Naive thymus-derived CD4-positive, alpha-beta T cell (primary cell): ENCODE measurements at regions not wholly inside any gene's neighbourhood (a gene's known extent, or its start where the extent isn't known, plus 50 kb on each side); places are given as distances from the start of the nearest gene placed in this dataset.
A peak's percentile ranks its signal among the peaks of the same experiment; 100 is the strongest.

ENCODE experiments used
- ATAC-seq: fragments of 150-1000 bp; cut with Tn5 transposase; 2 replicates; pipeline ENCODE4 v1.10.0; 2021; ENCODE audit warnings: mild to moderate bottlenecking, moderate library complexity
- CTCF ChIA-PET: fragments of 350-600 bp; sonication (Branson Sonifier 250); formaldehyde crosslinking; loops from one replicate; lab custom pipeline; 2021; ENCODE audit warnings: antibody characterized with exemption; lab: Charles Lee
- POLR2A ChIA-PET: fragments of 350-600 bp; sonication (Branson Sonifier 250); formaldehyde crosslinking; loops from one replicate; lab custom pipeline; 2021; ENCODE audit warnings: antibody characterized with exemption, inconsistent platforms; lab: Charles Lee
- DNase-seq, 9 donors: peaks; one replicate each; pipeline versions ENCODE4 v3.0.0 to v3.0.0-alpha.2; 2020 to 2022; ENCODE audit warnings: mixed read lengths in 1 of 9
- H3K27ac ChIP-seq: one replicate; pipeline ENCODE4 v1.7.0; 2013; ENCODE audit warnings: mild to moderate bottlenecking, low read depth, low read length, moderate library complexity
- H3K27me3 ChIP-seq, 2 donors: one replicate each; pipeline ENCODE4 v1.7.0; 2013; ENCODE audit warnings: low read length in 2 of 2, mild to moderate bottlenecking in 2 of 2, moderate library complexity in 2 of 2; ENCODE audit not compliant: control insufficient read depth in 2 of 2, insufficient read depth in 2 of 2
- H3K36me3 ChIP-seq, 3 experiments: 1 replicate in 2 of 3; 2 replicates in 1 of 3; pipeline ENCODE4 v1.7.0; 2013; ENCODE audit warnings: low read length in 3 of 3, mild to moderate bottlenecking in 3 of 3, moderate library complexity in 1 of 3; ENCODE audit not compliant: insufficient read depth in 3 of 3, control insufficient read depth in 2 of 3
- H3K4me1 ChIP-seq, 2 donors: one replicate each; pipeline ENCODE4 v1.7.0; 2013; ENCODE audit warnings: low read length in 2 of 2, mild to moderate bottlenecking in 2 of 2, moderate library complexity in 1 of 2; ENCODE audit not compliant: control insufficient read depth in 2 of 2, insufficient read depth in 2 of 2
- H3K4me3 ChIP-seq: 2 replicates; pipeline ENCODE4 v1.7.0; 2013; ENCODE audit warnings: mild to moderate bottlenecking, low read length
- H3K9me3 ChIP-seq, 3 experiments: 1 replicate in 2 of 3; 2 replicates in 1 of 3; pipeline ENCODE4 v1.7.0; 2013; ENCODE audit warnings: low read length in 3 of 3; ENCODE audit not compliant: control insufficient read depth in 2 of 3
- H3K27ac Mint-ChIP-seq, 9 donors: one replicate each; pipeline ENCODE4 v1.8.0; 2020 to 2022; ENCODE audit warnings: mixed read lengths in 9 of 9, mild to moderate bottlenecking in 8 of 9, moderate library complexity in 5 of 9, inconsistent platforms in 2 of 9
- H3K27me3 Mint-ChIP-seq, 5 donors: one replicate each; pipeline ENCODE4 v1.8.0; 2021 to 2022; ENCODE audit warnings: mixed read lengths in 5 of 5, mild to moderate bottlenecking in 1 of 5
- H3K36me3 Mint-ChIP-seq, 5 donors: one replicate each; pipeline ENCODE4 v1.8.0; 2020 to 2022; ENCODE audit warnings: mixed read lengths in 5 of 5, mild to moderate bottlenecking in 3 of 5, inconsistent platforms in 1 of 5
- H3K4me1 Mint-ChIP-seq, 7 donors: one replicate each; pipeline ENCODE4 v1.8.0; 2020 to 2022; ENCODE audit warnings: mixed read lengths in 7 of 7, mild to moderate bottlenecking in 3 of 7, inconsistent platforms in 1 of 7
- H3K4me3 Mint-ChIP-seq, 10 donors: one replicate each; pipeline ENCODE4 v1.8.0; 2020 to 2022; ENCODE audit warnings: mild to moderate bottlenecking in 10 of 10, mixed read lengths in 10 of 10, moderate library complexity in 6 of 10, inconsistent platforms in 2 of 10
- H3K9me3 Mint-ChIP-seq, 11 donors: one replicate each; pipeline ENCODE4 v1.8.0; 2020 to 2022; ENCODE audit warnings: mixed read lengths in 11 of 11, mild to moderate bottlenecking in 4 of 11, inconsistent platforms in 1 of 11, moderate library complexity in 1 of 11
- intact Hi-C, 2 donors: fragments of 100-400 bp; cut with micrococcal nuclease; formaldehyde crosslinking; loops; one replicate each; pipeline ENCODE4 v1.15.1; 2023

DNA sequence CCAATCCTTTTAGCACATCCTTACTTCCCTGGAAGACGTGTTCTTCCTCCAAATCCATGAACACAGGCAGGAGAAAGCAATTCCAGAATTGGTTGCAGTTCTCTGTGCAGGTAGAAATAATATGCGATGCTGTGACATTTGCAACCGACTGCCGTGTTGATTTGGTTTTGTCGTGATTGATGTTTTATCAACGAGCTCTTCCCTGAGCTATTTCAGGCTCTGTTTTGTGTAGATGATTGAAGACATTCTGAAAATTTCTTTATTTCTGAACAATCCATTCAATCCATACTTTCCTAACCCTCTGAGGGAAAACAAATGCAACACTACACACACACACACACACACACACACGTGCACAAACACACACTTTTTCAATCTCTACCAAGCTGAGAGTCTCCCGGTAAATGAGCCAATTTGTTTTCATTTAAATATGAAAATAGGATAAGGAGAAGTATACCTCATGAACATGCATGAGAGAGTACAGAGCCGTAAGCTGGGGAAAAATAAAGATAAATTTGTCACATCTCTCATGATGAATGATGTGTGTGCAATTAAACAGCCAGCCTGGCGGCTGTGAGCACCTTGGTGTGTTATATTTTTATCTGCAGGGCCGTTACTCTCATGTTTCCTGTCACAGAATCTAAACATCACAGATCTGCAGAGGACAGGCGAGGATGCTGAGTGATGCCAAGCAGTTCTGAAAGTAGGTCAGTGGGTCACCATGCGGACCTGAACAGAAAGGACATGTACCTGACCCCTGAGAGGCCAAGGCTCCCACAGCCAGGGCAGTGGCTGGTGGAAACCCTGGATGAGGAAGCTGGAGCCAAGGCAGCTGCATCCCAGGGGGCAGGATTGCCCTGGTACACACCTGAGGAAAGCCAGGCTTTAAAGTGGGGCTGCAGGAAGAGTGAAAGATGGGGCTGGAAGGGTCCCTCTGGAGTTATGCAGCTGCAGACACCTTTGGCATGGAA is 64.8 kb downstream of the PDCL3 start:
- no peaks in the 10 kb centered on the region for H3K27me3 ChIP-seq
- H3K9me3 ChIP-seq: no peaks in the 10 kb centered on the region

DNA sequence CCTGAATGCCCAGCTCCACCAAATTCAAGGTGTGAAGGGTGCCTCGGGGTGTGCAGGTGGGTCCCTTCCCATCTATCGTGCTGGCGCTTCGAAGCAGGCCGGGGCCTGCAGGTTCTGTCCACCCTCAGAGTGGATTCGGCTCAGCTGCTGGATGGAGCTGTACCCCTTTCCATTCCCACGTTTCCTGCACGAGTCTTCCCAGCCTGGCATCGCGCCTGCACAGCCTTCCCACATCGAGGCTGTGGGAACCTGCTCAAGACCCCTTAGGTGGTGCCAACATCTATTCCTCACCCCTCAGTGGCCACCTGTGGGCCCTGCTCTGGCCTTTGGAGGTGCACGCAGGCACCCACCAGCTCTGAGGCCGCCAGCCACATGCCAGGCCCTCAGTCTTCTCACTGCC is 65.7 kb downstream of the PDCL3 start:
- no peaks in the 10 kb centered on the region for H3K27me3 ChIP-seq
- Mint-ChIP-seq H3K9me3 (no peaks in the 10 kb centered on the region), H3K27me3 (peaks cover 0 to 9% (median 0%) of the 10 kb centered on the region in 5 donors), H3K4me1 (peaks cover 25 to 46% (median 31%) of the 10 kb centered on the region in 7 donors), H3K27ac (no peak overlapping the region), H3K4me3 (no peak overlapping the region), H3K36me3 (peaks cover 0 to 2% (median 0%) of the 10 kb centered on the region in 5 donors)
- CTCF ChIA-PET: interaction anchor here (1.1 kb wide), 1 partner anchor 357 kb away, joined by 4 read pairs; no protein-coding TSS in a partner anchor
- ATAC-seq: no peak
- DNase-seq: no peak
- POLR2A ChIA-PET: interaction anchor here (1.3 to 5.0 kb wide), 2 partner anchors 14 to 21 kb away, joined by 3 to 25 read pairs; no protein-coding TSS in a partner anchor
- peaks cover 0 to 14% of the 10 kb centered on the region in 2 donors for H3K4me1 ChIP-seq
- H3K9me3 ChIP-seq: no peaks in the 10 kb centered on the region
- no peak overlapping the region for H3K4me3 ChIP-seq
- no peak overlapping the region for H3K27ac ChIP-seq
- H3K36me3 ChIP-seq: no peaks in the 10 kb centered on the region
- intact Hi-C loops: no loop called here

More for the DNA sequence above, 64.8 kb downstream of the PDCL3 start:
- Mint-ChIP-seq H3K4me3 (no peak overlapping the region), H3K27ac (peak overlapping the region in 1 of 9 donors; percentile 67), H3K9me3 (peaks cover 0 to 3% (median 0%) of the 10 kb centered on the region in 11 donors), H3K36me3 (peaks cover 0 to 4% (median 0%) of the 10 kb centered on the region in 5 donors), H3K27me3 (peaks cover 0 to 9% (median 0%) of the 10 kb centered on the region in 5 donors), H3K4me1 (peaks cover 22 to 46% (median 31%) of the 10 kb centered on the region in 7 donors)
- no peak for ATAC-seq
- no peak overlapping the region for H3K27ac ChIP-seq
- no peaks in the 10 kb centered on the region for H3K36me3 ChIP-seq
- POLR2A ChIA-PET: interaction anchor here (1.3 to 5.0 kb wide), 2 partner anchors 15 to 22 kb away, joined by 3 to 25 read pairs; no protein-coding TSS in a partner anchor
- intact Hi-C loops: no loop called here
- CTCF ChIA-PET: interaction anchor here (1.1 to 3.4 kb wide), 3 partner anchors 17 to 358 kb away, joined by 3 to 11 read pairs (median 4); no protein-coding TSS in a partner anchor
- DNase-seq: no peak
- H3K4me1 ChIP-seq: peaks cover 0 to 14% of the 10 kb centered on the region in 2 donors
- H3K4me3 ChIP-seq: no peak overlapping the region

DNA sequence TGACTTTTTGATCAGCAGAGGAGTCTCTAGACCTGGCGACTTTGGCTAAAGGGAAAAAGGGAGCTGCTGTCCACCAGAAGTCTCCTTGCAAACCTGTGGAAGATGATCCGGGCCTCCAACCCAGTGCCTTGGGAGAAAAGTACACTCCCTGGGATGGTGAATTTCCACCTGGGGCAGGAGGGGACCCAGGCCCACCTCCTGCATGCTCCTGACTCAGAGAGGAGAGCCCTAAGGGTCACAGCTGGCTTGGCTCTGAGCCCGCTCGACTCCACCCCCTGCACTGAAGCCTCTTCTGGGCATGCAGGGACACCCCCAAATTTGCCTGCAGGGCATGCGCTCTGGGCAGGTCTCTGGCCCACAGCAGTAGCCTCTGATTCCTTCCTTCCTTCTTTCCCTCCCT is 66.5 kb downstream of the PDCL3 start:
- H3K27me3 Mint-ChIP-seq: peaks cover 0 to 9% (median 0%) of the 10 kb centered on the region in 5 donors
- H3K9me3 Mint-ChIP-seq: no peaks in the 10 kb centered on the region
- ATAC-seq (no peak), DNase-seq (no peak)
- no peaks in the 10 kb centered on the region for H3K36me3 ChIP-seq
- POLR2A ChIA-PET: interaction anchor here (5.0 kb wide), 1 partner anchor 14 kb away, joined by 25 read pairs; no protein-coding TSS in a partner anchor
- no peak overlapping the region for H3K27ac ChIP-seq
- H3K4me3 Mint-ChIP-seq: no peak overlapping the region
- peaks cover 25 to 46% (median 31%) of the 10 kb centered on the region in 7 donors for H3K4me1 Mint-ChIP-seq
- peaks cover 0 to 2% (median 0%) of the 10 kb centered on the region in 5 donors for H3K36me3 Mint-ChIP-seq
- no peaks in the 10 kb centered on the region for H3K27me3 ChIP-seq
- intact Hi-C loops: no loop called here
- H3K4me3 ChIP-seq: no peak overlapping the region
- H3K27ac Mint-ChIP-seq: no peak overlapping the region
- H3K9me3 ChIP-seq: no peaks in the 10 kb centered on the region
- H3K4me1 ChIP-seq: peaks cover 0 to 14% of the 10 kb centered on the region in 2 donors
- CTCF ChIA-PET: interaction anchor here (0.6 to 2.7 kb wide), 2 partner anchors 21 to 1371 kb away, joined by 3 to 10 read pairs; no protein-coding TSS in a partner anchor

DNA sequence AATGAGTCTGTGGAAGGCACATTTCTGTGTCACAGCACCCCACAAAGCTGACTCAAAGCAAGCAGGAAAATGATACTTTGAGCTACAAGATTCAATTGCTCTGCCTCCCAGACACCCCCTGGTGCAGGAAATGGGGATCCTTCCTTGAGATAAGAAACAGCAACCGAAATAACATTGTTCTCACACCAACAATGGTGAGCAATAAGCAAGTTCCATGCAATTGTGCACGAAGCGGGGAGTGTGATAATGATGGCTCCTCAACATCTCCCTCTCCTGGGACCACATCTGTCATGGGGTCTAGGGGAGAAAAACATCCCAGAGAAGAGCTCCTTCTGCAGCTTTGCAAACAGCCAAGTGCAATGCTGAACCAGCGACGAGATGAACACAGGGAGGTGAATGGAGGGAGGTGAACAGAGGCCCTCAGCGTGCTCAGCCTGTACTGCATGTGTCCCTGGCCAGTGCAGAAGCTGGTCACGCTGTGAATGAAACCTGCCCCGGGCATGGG is 67.7 kb downstream of the PDCL3 start:
- peaks cover 25 to 46% (median 31%) of the 10 kb centered on the region in 7 donors for H3K4me1 Mint-ChIP-seq
- Histone ChIP-seq H3K27ac (no peak overlapping the region), H3K9me3 (no peaks in the 10 kb centered on the region), H3K27me3 (no peaks in the 10 kb centered on the region), H3K36me3 (no peaks in the 10 kb centered on the region), H3K4me1 (peaks cover 0 to 14% of the 10 kb centered on the region in 2 donors), H3K4me3 (no peak overlapping the region)
- peak overlapping the region in 9 of 10 donors; percentile 8 to 74 (median 52) for H3K4me3 Mint-ChIP-seq
- DNase-seq: peak in 4 of 9 donors; percentile 30 to 44 (median 36)
- peak; percentile 45 for ATAC-seq
- peaks cover 0 to 11% (median 0%) of the 10 kb centered on the region in 5 donors for H3K27me3 Mint-ChIP-seq
- H3K36me3 Mint-ChIP-seq: peaks cover 0 to 2% (median 0%) of the 10 kb centered on the region in 5 donors
- intact Hi-C loops: loop anchor here in 1 of 2 donors (1.0 kb wide), 1 partner anchor 20 kb away; no protein-coding TSS in a partner anchor
- no peaks in the 10 kb centered on the region for H3K9me3 Mint-ChIP-seq
- ChIA-PET CTCF (interaction anchor here (0.7 to 2.7 kb wide), 7 partner anchors 10 to 319 kb away, joined by 3 to 10 read pairs (median 3); no protein-coding TSS in a partner anchor), POLR2A (interaction anchor here (1.1 to 5.0 kb wide), 2 partner anchors 12 to 18 kb away, joined by 3 to 25 read pairs; no protein-coding TSS in a partner anchor)
- peak overlapping the region in 7 of 9 donors; percentile 8 to 86 (median 53) for H3K27ac Mint-ChIP-seq

DNA sequence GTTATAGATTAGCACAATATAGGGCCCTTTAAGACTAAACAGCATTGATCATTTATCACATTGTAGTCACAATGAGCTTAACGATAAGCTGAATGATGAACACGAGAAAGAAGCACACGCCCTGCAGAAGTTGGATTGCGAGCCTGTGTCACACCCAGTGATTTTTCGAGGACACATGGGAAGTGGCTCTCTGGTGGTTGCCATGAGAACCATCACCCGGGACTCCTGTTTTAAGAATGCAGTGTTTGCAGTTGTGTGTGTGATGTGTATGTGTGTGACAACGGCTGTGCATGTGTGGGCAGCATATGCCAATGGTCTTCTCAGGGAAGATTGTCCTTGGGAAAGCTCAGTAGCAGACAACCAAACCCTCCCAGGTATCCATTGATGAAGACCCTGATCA is 69.2 kb downstream of the PDCL3 start:
- H3K4me3 Mint-ChIP-seq: no peak overlapping the region
- no peaks in the 10 kb centered on the region for H3K36me3 ChIP-seq
- no peaks in the 10 kb centered on the region for H3K9me3 ChIP-seq
- H3K4me3 ChIP-seq: no peak overlapping the region
- H3K4me1 Mint-ChIP-seq: peaks cover 25 to 40% (median 26%) of the 10 kb centered on the region in 7 donors
- H3K27ac ChIP-seq: no peak overlapping the region
- ATAC-seq: no peak
- no peak for DNase-seq
- H3K27me3 ChIP-seq: no peaks in the 10 kb centered on the region
- no peak overlapping the region for H3K27ac Mint-ChIP-seq
- H3K27me3 Mint-ChIP-seq: peaks cover 0 to 13% (median 0%) of the 10 kb centered on the region in 5 donors
- H3K4me1 ChIP-seq: peaks cover 0 to 14% of the 10 kb centered on the region in 2 donors
- intact Hi-C loops: no loop called here
- peaks cover 0 to 2% (median 0%) of the 10 kb centered on the region in 5 donors for H3K36me3 Mint-ChIP-seq
- ChIA-PET CTCF (interaction anchor here (1.2 to 2.3 kb wide), 2 partner anchors 11 to 22 kb away, joined by 4 to 10 read pairs; no protein-coding TSS in a partner anchor), POLR2A (interaction anchor here (0.5 to 5.0 kb wide), 4 partner anchors 11 to 375 kb away, joined by 3 to 25 read pairs (median 3); no protein-coding TSS in a partner anchor)
- H3K9me3 Mint-ChIP-seq: no peaks in the 10 kb centered on the region

DNA sequence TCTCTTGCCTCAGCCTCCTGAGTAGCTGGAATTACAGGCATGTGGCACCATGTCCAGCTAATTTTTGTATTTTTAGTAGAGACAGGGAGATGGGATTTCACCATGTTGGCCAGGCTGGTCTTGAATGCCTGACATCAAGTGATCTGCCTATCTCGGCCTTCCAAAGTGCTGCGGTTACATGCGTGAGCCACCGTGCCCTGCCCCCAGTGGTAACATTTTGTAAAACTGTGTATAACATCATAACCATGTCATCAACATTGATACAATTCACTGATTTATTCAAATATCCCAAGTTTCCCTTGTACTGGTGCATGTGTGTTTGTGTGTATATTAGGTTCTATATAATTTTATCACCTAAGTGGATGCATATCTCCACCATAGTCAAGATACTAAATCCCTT is 70.0 kb downstream of the PDCL3 start:
- H3K9me3 ChIP-seq: no peaks in the 10 kb centered on the region
- no peaks in the 10 kb centered on the region for H3K36me3 ChIP-seq
- intact Hi-C loops: no loop called here
- CTCF ChIA-PET: interaction anchor here (0.7 to 1.2 kb wide), 2 partner anchors 11 to 275 kb away, joined by 3 to 4 read pairs; no protein-coding TSS in a partner anchor
- Mint-ChIP-seq H3K4me1 (peaks cover 20 to 33% (median 22%) of the 10 kb centered on the region in 7 donors), H3K27me3 (peaks cover 0 to 19% (median 0%) of the 10 kb centered on the region in 5 donors), H3K27ac (no peak overlapping the region), H3K36me3 (peaks cover 0 to 2% (median 0%) of the 10 kb centered on the region in 5 donors), H3K9me3 (no peaks in the 10 kb centered on the region), H3K4me3 (no peak overlapping the region)
- ATAC-seq: no peak
- no peak overlapping the region for H3K27ac ChIP-seq
- DNase-seq: no peak
- H3K27me3 ChIP-seq: no peaks in the 10 kb centered on the region
- POLR2A ChIA-PET: interaction anchor here (5.0 kb wide), 1 partner anchor 10 kb away, joined by 25 read pairs; no protein-coding TSS in a partner anchor
- H3K4me3 ChIP-seq: no peak overlapping the region
- H3K4me1 ChIP-seq: peaks cover 0 to 14% of the 10 kb centered on the region in 2 donors
